Karpas-422 (cell line): ENCODE measurements at regions not wholly inside any gene's neighbourhood (a gene's known extent, or its start where the extent isn't known, plus 50 kb on each side); places are given as distances from the start of the nearest gene placed in this dataset.
A peak's percentile ranks its signal among the peaks of the same experiment; 100 is the strongest.
"Not testable (repeated sequence)": the region's sequence is repeated elsewhere in the genome, so short reads cannot be mapped to it uniquely, and the experiment has no call there.

Experiments used
- DNase-seq: peaks from one replicate; pipeline ENCODE4 v3.0.0-alpha.2; 2015
- H2AFZ ChIP-seq: fragments of 200-600 bp; sonication (generic); 2 replicates; pipeline ENCODE4 v1.6.1; 2014; ENCODE audit warnings: antibody characterized with exemption, low read length, mixed read lengths
- H3K27ac ChIP-seq: fragments of 200-600 bp; sonication (generic); 2 replicates; pipeline ENCODE4 v1.5.1; 2014; ENCODE audit warnings: mild to moderate bottlenecking, low read length, moderate library complexity
- H3K27me3 ChIP-seq: fragments of 200-600 bp; sonication (generic); 2 replicates; pipeline ENCODE4 v1.6.1; 2014; ENCODE audit warnings: low read length, mixed read lengths
- H3K36me3 ChIP-seq: fragments of 200-600 bp; sonication (generic); 2 replicates; pipeline ENCODE4 v1.6.1; 2014; ENCODE audit warnings: low read length, mixed read lengths; ENCODE audit not compliant: insufficient read depth
- H3K4me1 ChIP-seq: fragments of 200-600 bp; sonication (generic); 2 replicates; pipeline ENCODE4 v1.6.1; 2014; ENCODE audit warnings: mild to moderate bottlenecking, low read length, mixed read lengths
- H3K4me2 ChIP-seq: fragments of 200-600 bp; sonication (generic); 2 replicates; pipeline ENCODE4 v1.6.1; 2014; ENCODE audit warnings: low read length, low read depth, mild to moderate bottlenecking; ENCODE audit not compliant: poor library complexity, severe bottlenecking
- H3K4me3 ChIP-seq: fragments of 200-600 bp; sonication (generic); 2 replicates; pipeline ENCODE4 v1.5.1; 2014; ENCODE audit warnings: mild to moderate bottlenecking, antibody characterized with exemption, low read length, mixed read lengths
- H3K79me2 ChIP-seq: fragments of 200-600 bp; sonication (generic); 2 replicates; pipeline ENCODE4 v1.6.1; 2014; ENCODE audit warnings: mild to moderate bottlenecking, low read length, mixed read lengths
- H3K9ac ChIP-seq: fragments of 200-600 bp; sonication (generic); 2 replicates; pipeline ENCODE4 v1.6.0; 2014; ENCODE audit warnings: low read length
- H3K9me2 ChIP-seq: fragments of 200-600 bp; sonication (generic), shearing (Covaris generic); replicated peaks from 2 replicates; pipeline ENCODE4 v1.6.0; 2014; ENCODE audit warnings: mild to moderate bottlenecking, low read length, moderate library complexity; ENCODE audit not compliant: insufficient read depth
- H3K9me3 ChIP-seq: fragments of 300-700, 200-600 bp; sonication (generic); 2 replicates; pipeline ENCODE4 v1.6.1; 2014; ENCODE audit warnings: low read length, mixed read lengths
- H4K20me1 ChIP-seq: fragments of 200-600 bp; sonication (generic); 2 replicates; pipeline ENCODE4 v1.6.1; 2014; ENCODE audit warnings: mild to moderate bottlenecking, antibody characterized with exemption, low read length, low read depth; ENCODE audit not compliant: insufficient read depth

GRCh38 chr9:72458153-72458552, 63.3 kb upstream of the TMC1 start:
- Histone ChIP-seq H3K9ac (no peak overlapping the region), H3K4me1 (no peaks in the 10 kb centered on the region), H3K79me2 (no peaks in the 10 kb centered on the region), H3K9me3 (no peaks in the 10 kb centered on the region), H4K20me1 (no peaks in the 10 kb centered on the region), H3K27ac (no peak overlapping the region), H3K4me3 (no peak overlapping the region), H3K9me2 (no peaks in the 10 kb centered on the region), H2AFZ (no peak overlapping the region), H3K36me3 (no peaks in the 10 kb centered on the region), H3K27me3 (no peaks in the 10 kb centered on the region), H3K4me2 (no peak overlapping the region)
- DNase-seq = no peak

GRCh38 chr9:72457366-72457765, 64.0 kb upstream of the TMC1 start:
- Histone ChIP-seq H3K4me1 (no peaks in the 10 kb centered on the region), H3K27ac (no peak overlapping the region), H3K36me3 (no peaks in the 10 kb centered on the region), H4K20me1 (no peaks in the 10 kb centered on the region), H3K4me3 (no peak overlapping the region), H3K9me3 (no peaks in the 10 kb centered on the region), H3K9ac (no peak overlapping the region), H3K27me3 (no peaks in the 10 kb centered on the region), H3K79me2 (no peaks in the 10 kb centered on the region), H2AFZ (no peak overlapping the region), H3K9me2 (no peaks in the 10 kb centered on the region), H3K4me2 (no peak overlapping the region)
- no peak for DNase-seq

- Histone ChIP-seq H2AFZ (no peak overlapping the region), H3K79me2 (no peaks in the 10 kb centered on the region), H3K4me3 (no peak overlapping the region), H4K20me1 (no peaks in the 10 kb centered on the region), H3K9me2 (no peaks in the 10 kb centered on the region), H3K27ac (no peak overlapping the region), H3K9ac (no peak overlapping the region), H3K36me3 (no peaks in the 10 kb centered on the region), H3K4me2 (no peak overlapping the region), H3K4me1 (no peaks in the 10 kb centered on the region), H3K27me3 (no peaks in the 10 kb centered on the region), H3K9me3 (no peaks in the 10 kb centered on the region)
- DNase-seq = no peak
Observed at GRCh38 chr9:72454871-72455491, 66.4 kb upstream of the TMC1 start.

- no peaks in the 10 kb centered on the region for H3K36me3 ChIP-seq
- no peaks in the 10 kb centered on the region for H3K9me2 ChIP-seq
- no peak overlapping the region for H3K9ac ChIP-seq
- no peak overlapping the region for H2AFZ ChIP-seq
- no peak overlapping the region for H3K4me2 ChIP-seq
- H3K27me3 ChIP-seq = no peaks in the 10 kb centered on the region
- no peak overlapping the region for H3K27ac ChIP-seq
- H4K20me1 ChIP-seq = no peaks in the 10 kb centered on the region
- H3K4me3 ChIP-seq = no peak overlapping the region
- H3K4me1 ChIP-seq = no peaks in the 10 kb centered on the region
- no peak for DNase-seq
- H3K79me2 ChIP-seq = no peaks in the 10 kb centered on the region
- no peaks in the 10 kb centered on the region for H3K9me3 ChIP-seq
Observed at GRCh38 chr9:72453797-72454196, 67.6 kb upstream of the TMC1 start.

- H3K4me1 ChIP-seq, H3K9ac ChIP-seq, H3K9me2 ChIP-seq, H3K79me2 ChIP-seq, DNase-seq, H3K4me3 ChIP-seq, H2AFZ ChIP-seq, H4K20me1 ChIP-seq, H3K9me3 ChIP-seq, H3K4me2 ChIP-seq, H3K27me3 ChIP-seq, H3K27ac ChIP-seq, H3K36me3 ChIP-seq: not testable (repeated sequence)
Observed at GRCh38 chr9:72446241-72446640, 75.2 kb upstream of the TMC1 start.

- Histone ChIP-seq H4K20me1 (no peaks in the 10 kb centered on the region), H3K9me3 (no peaks in the 10 kb centered on the region), H3K4me1 (no peaks in the 10 kb centered on the region), H3K79me2 (no peaks in the 10 kb centered on the region), H2AFZ (no peak overlapping the region), H3K27me3 (no peaks in the 10 kb centered on the region), H3K9me2 (no peaks in the 10 kb centered on the region), H3K4me3 (no peak overlapping the region), H3K9ac (no peak overlapping the region), H3K27ac (no peak overlapping the region), H3K36me3 (no peaks in the 10 kb centered on the region), H3K4me2 (no peak overlapping the region)
- DNase-seq = no peak
Observed at GRCh38 chr9:72445306-72445995, 76.0 kb upstream of the TMC1 start.

GRCh38 chr9:72444435-72444834, 77.0 kb upstream of the TMC1 start:
- Histone ChIP-seq H3K9me2 (no peaks in the 10 kb centered on the region), H3K79me2 (no peaks in the 10 kb centered on the region), H3K27ac (no peak overlapping the region), H2AFZ (no peak overlapping the region), H3K9me3 (no peaks in the 10 kb centered on the region), H3K36me3 (no peaks in the 10 kb centered on the region), H3K9ac (no peak overlapping the region), H3K4me3 (no peak overlapping the region), H4K20me1 (no peaks in the 10 kb centered on the region), H3K4me2 (no peak overlapping the region), H3K4me1 (no peaks in the 10 kb centered on the region), H3K27me3 (no peaks in the 10 kb centered on the region)
- no peak for DNase-seq

- Histone ChIP-seq H3K4me3 (no peak overlapping the region), H3K79me2 (no peaks in the 10 kb centered on the region), H3K27ac (no peak overlapping the region), H3K9me2 (no peaks in the 10 kb centered on the region), H3K4me1 (no peaks in the 10 kb centered on the region), H3K27me3 (no peaks in the 10 kb centered on the region), H3K4me2 (no peak overlapping the region), H3K9ac (no peak overlapping the region), H4K20me1 (no peaks in the 10 kb centered on the region), H3K36me3 (no peaks in the 10 kb centered on the region), H2AFZ (no peak overlapping the region), H3K9me3 (no peaks in the 10 kb centered on the region)
- DNase-seq = peak; percentile 54
Observed at GRCh38 chr9:72443855-72444254, 77.6 kb upstream of the TMC1 start.
